ENCODE measurements at regions not wholly inside any gene's neighbourhood (a gene's known extent, or its start where the extent isn't known, plus 50 kb on each side); places are given as distances from the start of the nearest gene placed in this dataset.

GRCh38 chr5:152901754-152902153 is 496.7 kb upstream of the NMUR2 start:
- DNase-seq: no peak

DNA sequence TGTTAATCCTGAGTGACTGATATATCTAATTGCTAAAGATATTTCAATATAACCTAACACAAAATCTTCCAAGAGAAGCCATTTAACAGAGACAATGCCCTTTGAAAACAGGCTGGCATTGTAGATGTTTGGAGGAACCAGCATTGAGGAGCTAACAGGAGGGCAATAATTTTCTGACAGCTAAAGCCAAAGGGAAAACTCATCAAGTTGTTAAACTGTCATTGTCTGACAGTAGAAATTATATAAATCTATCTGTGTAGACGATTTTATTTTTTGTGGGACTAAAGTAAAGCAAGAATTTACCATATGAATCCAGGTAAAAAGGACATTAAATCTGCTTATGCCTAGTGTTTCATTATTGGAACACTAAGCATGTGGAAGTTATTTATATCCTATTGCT is 500.2 kb upstream of the NMUR2 start:
- DNase-seq: no peak

GRCh38 chr5:152907488-152908245 is 502.6 kb upstream of the NMUR2 start:
- DNase-seq: peak; percentile 11

- DNase-seq: no peak
Observed at GRCh38 chr5:152912924-152913323, 507.8 kb upstream of the NMUR2 start.

- no peak for DNase-seq
Observed at GRCh38 chr5:152932621-152933020, 527.5 kb upstream of the NMUR2 start.

DNA sequence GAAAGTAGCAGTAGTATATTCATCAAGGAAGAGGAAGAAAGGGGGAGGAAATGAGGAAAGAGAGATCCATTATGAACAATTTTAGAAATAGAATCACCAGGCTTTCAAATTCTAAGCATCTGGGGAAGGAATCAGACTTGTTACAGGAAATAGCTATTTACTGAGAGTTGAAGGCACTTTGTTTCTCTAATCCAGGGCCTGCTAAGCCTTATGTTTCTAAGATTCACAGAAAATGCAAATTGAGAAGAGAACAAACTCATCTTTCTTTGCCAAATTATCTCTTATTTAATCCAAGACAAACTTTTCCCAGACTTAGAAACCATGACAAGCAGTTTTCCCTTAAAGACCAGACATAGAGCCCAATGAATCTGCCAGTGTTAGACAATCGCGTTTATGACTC is 528.0 kb upstream of the NMUR2 start:
- DNase-seq: no peak

DNA sequence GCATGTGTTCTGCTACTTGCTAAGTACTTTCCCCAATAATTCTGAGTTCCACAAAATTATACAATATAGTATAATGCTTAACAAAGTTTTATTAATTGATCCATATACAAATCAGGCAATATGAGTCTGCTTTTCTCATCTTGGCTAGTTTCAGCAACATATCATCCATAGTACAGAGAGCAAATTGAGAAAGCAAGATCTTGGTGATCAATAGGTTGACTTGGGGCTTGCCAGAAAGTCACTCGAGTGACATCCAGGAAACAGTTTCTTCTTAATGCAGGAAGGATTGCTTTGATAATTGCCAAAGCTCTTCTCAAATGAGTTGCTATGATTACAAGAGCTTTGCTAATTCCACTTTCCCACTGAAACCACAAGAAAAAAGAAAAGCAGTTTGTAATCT is 533.6 kb upstream of the NMUR2 start:
- DNase-seq: no peak

DNA sequence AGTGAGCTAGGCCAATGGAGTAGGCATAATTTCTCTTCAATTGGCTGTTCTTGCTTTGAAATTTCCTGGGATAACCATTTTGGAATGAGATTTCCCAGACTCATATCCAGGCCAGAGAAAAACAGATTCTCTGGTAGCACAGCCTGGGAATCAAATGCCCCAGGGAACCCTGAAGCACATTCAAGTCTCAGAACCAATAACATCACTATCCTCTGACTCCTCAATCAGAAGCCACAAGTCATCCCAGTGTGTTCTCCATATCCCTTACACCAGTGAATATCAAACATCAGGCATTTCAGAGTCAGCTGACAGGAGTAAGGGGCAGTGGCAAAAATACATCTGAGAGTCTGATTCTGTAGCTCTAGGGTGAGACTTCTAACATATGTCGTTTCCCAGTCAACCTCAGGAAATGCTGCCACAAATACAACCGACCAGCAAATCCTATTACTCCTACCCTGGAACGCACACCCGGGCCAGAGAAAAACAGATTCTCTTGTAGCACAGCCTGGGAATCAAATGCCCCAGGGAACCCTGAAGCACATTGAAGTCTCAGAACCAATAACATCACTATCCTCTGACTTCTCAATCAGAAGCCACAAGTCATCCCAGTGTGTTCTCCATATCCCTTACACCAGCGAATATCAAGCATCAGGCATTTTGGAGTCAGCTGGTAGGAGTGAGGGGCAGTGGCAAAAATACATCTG is 537.7 kb upstream of the NMUR2 start:
- DNase-seq: no peak

DNA sequence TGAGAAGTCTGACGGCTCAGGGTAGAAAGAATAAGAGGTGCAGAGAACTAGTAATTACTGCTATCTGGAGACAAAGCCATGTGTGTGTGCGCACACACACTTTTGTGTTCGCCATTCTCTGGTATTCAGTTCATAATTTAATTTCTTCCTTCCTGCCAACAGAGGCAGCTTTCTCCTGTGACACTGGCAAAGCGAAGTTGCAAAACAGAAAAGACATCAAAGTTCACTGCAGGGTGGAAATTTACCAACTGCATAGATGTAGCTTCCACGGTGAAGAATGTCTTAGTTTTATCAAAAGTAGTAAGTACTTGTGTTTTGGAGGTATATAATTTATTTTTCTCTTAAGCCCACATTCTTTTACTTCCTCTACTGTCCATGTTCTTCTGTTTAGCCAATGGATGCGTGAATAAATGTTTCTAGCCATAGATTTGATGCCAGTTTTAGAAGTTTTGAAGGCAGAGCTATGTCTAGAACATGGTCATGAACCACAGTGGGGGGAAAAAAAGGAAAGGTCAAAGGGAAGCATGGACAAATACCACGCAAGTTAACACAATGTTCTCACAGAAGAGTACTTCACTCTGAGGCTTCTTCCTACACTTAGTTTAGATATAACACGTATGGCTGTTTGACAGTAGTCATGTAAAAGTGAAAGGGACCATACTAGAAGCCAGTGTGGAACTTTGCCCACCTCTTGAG is 536.5 kb upstream of the GRIA1 start:
- DNase-seq: no peak

- no peak for DNase-seq
Observed at GRCh38 chr5:152956943-152957613, 533.4 kb upstream of the GRIA1 start.

- DNase-seq: no peak
Observed at GRCh38 chr5:152978141-152978835, 512.2 kb upstream of the GRIA1 start.

- no peak for DNase-seq
Observed at GRCh38 chr5:152987131-152987530, 503.3 kb upstream of the GRIA1 start.

DNA sequence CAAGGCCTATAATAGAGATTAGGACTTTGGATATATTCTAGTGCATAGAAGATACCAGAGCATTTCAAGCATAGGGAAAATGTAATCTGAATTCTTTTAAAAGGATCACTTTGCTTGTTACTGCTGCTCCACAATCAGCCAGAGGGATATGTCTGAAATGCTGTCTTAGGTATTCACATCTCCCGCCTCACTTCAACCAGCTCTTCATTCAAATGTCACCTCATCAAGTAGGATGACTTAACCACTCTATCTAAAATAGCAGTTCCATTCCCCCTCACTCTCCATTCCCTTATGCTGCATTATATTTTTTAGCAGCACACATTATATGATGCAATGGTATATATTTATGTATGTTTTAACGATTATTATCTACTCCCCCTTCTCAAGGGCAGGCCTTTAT is 500.3 kb upstream of the GRIA1 start:
- DNase-seq: no peak

- DNase-seq: no peak
Observed at GRCh38 chr5:152990649-152991048, 499.8 kb upstream of the GRIA1 start.

GRCh38 chr5:152994033-152994680 is 496.3 kb upstream of the GRIA1 start:
- DNase-seq: peak; percentile 45

GRCh38 chr5:152995214-152995725 is 495.2 kb upstream of the GRIA1 start:
- DNase-seq: no peak

DNA sequence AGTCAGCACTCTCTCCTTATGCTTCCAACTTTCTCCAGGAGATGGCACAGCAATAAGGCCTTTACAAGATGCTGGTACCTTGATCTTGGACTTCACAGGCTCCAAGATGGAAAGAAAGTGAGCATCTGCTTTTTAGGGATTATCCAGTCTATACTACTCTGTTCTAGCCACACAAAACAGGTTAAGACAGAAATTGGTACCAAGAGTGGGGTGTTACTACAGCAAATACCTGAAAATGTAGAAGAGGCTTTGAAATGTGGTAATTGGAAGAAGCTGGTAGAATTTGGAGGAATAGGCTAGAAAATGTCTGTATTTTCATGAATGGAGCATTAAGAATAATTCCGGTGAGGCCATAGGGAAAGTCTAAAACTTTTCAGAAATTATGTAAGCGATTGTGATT is 484.8 kb upstream of the GRIA1 start:
- DNase-seq: no peak

GRCh38 chr5:153006681-153007080 is 483.8 kb upstream of the GRIA1 start:
- no peak for DNase-seq

GRCh38 chr5:153014194-153014593 is 476.3 kb upstream of the GRIA1 start:
- no peak for DNase-seq

GRCh38 chr5:153018121-153018520 is 472.3 kb upstream of the GRIA1 start:
- no peak for DNase-seq

DNA sequence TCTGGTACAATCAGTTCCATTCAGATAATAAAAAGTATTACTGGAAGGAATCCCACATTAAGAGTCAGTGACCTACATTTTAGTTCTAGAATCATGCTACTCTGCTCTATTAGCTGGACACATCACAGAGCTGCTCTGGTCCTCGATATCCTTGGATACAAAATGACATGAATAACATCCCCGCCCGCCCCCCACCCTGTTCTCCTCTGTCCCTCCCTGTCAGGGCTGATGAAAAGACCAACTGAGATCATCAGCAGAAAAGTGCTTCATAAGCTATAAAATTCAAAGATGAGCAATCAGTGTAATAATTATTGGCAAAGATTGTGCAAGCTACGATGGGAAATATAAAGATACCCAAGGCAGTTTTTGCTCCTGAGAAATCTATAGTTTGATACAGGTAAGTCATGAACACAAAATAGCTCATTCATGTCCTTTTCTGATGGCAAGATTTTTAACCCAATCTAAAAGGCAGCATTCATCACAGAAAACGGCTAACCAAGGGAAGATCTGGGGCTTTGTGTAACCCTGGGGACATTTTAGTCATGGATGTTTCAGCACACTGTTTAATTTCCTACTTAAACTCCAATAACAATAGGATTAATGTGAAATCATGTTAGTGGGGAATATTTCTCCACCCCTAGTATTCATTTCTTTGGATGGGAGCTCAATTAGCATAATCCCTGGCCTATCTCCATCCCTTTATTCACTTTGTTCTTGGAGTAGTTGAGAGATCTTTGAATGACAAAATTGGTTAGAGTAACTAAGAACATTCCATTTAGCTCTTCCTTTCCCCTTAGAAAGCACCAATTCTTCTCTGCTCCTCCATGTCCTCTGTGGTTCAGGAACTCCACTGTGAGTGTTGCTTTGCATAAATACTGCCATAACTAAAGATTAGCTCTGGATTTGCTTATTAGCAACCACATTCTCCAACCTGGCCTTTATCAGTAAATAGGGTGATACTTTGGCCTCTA is 459.4 kb upstream of the GRIA1 start:
- DNase-seq: no peak
